NCI-H1694 (cell line): ENCODE measurements at regions not wholly inside any gene's neighbourhood (a gene's known extent, or its start where the extent isn't known, plus 50 kb on each side); places are given as distances from the start of the nearest gene placed in this dataset.

Source experiments
- DNase-seq: peaks from one replicate; lab custom pipeline; 2025; lab: John Stamatoyannopoulos, UW

GRCh38 chr4:126037231-126037630 lies 722.5 kb downstream of the FAT4 start:
- no peak for DNase-seq

GRCh38 chr4:126038502-126039144 lies 723.9 kb downstream of the FAT4 start:
- DNase-seq: no peak

GRCh38 chr4:126046081-126046614 lies 731.4 kb downstream of the FAT4 start:
- no peak for DNase-seq

- DNase-seq: no peak
Measured at GRCh38 chr4:126047114-126047513, 732.4 kb downstream of the FAT4 start.

- DNase-seq: no peak
Measured at GRCh38 chr4:126051689-126052424, 737.1 kb downstream of the FAT4 start.

GRCh38 chr4:126056116-126056650 lies 741.4 kb downstream of the FAT4 start:
- DNase-seq: no peak

GRCh38 chr4:126057371-126057770 lies 742.6 kb downstream of the FAT4 start:
- no peak for DNase-seq

GRCh38 chr4:126058596-126058995 lies 743.8 kb downstream of the FAT4 start:
- DNase-seq: no peak

- no peak for DNase-seq
Measured at GRCh38 chr4:126061655-126062054, 746.9 kb downstream of the FAT4 start.

GRCh38 chr4:126065016-126065415 lies 750.3 kb downstream of the FAT4 start:
- no peak for DNase-seq

- peak; percentile 10 for DNase-seq
Measured at GRCh38 chr4:126071346-126072333, 756.9 kb downstream of the FAT4 start.

GRCh38 chr4:126081336-126081735 lies 766.6 kb downstream of the FAT4 start:
- DNase-seq: no peak

- no peak for DNase-seq
Measured at GRCh38 chr4:126086041-126086440, 771.3 kb downstream of the FAT4 start.

GRCh38 chr4:126087101-126087500 lies 772.3 kb downstream of the FAT4 start:
- DNase-seq: no peak

GRCh38 chr4:126097155-126097799 lies 782.5 kb downstream of the FAT4 start:
- DNase-seq: no peak

GRCh38 chr4:126106658-126107057 lies 791.9 kb downstream of the FAT4 start:
- DNase-seq: no peak

- DNase-seq: no peak
Measured at GRCh38 chr4:126109836-126110235, 795.1 kb downstream of the FAT4 start.

GRCh38 chr4:126113058-126113457 lies 798.3 kb downstream of the FAT4 start:
- DNase-seq: no peak

- no peak for DNase-seq
Measured at GRCh38 chr4:126123611-126124325, 809.0 kb downstream of the FAT4 start.

- no peak for DNase-seq
Measured at GRCh38 chr4:126124818-126125217, 810.1 kb downstream of the FAT4 start.

- DNase-seq: no peak
Measured at GRCh38 chr4:126130215-126130614, 815.5 kb downstream of the FAT4 start.
